ENCODE measurements at regions not wholly inside any gene's neighbourhood (a gene's known extent, or its start where the extent isn't known, plus 50 kb on each side); places are given as distances from the start of the nearest gene placed in this dataset.

GRCh38 chr5:165272436-165272835 lies 1767.0 kb downstream of the MAT2B start:
- intact Hi-C loops (cut with DNase I; ENCODE audit: low total_unique reads): no loop called here
- Histone ChIP-seq H3K36me3 (no peaks in the 10 kb centered on the region), H3K4me1 (no peaks in the 10 kb centered on the region), H3K9me3 (no peaks in the 10 kb centered on the region), H3K27ac (no peak overlapping the region), H3K27me3 (no peaks in the 10 kb centered on the region), H3K4me3 (no peak overlapping the region)
- DNase-seq: no peak
- in situ Hi-C loops (cut with MboI; ENCODE audit: low pct_ligation_motif_present in 1 of 4, low pct_unique_long_range_greater_than_20kb in 1 of 4, low sequenced_read_pairs in 3 of 4): no loop called here
- no peak for TF ChIP-seq POLR2AphosphoS5 (IDR thresholded peaks at IDR 0.05)
- 66 to 84% methylated on average over 2 of the region's 2 CpGs for WGBS, 2 donors (ENCODE audit: low coverage in 1 of 2)

GRCh38 chr5:165277661-165278060 lies 1772.2 kb downstream of the MAT2B start:
- Histone ChIP-seq H3K36me3 (no peaks in the 10 kb centered on the region), H3K4me3 (no peak overlapping the region), H3K27ac (no peak overlapping the region), H3K27me3 (no peaks in the 10 kb centered on the region), H3K9me3 (no peaks in the 10 kb centered on the region), H3K4me1 (no peaks in the 10 kb centered on the region)
- intact Hi-C loops (cut with DNase I; ENCODE audit: low total_unique reads): no loop called here
- in situ Hi-C loops (cut with MboI; ENCODE audit: low pct_ligation_motif_present in 1 of 4, low pct_unique_long_range_greater_than_20kb in 1 of 4, low sequenced_read_pairs in 3 of 4): no loop called here
- whole genome bisulfite sequencing, 2 donors (ENCODE audit: low coverage in 1 of 2): 67 to 71% methylated on average over 1 of the region's 1 CpG
- no peak for DNase-seq
- TF ChIP-seq POLR2A (IDR thresholded peaks at IDR 0.05) (no peak), CTCF (IDR thresholded peaks at IDR 0.05) (no peak), EP300 (IDR thresholded peaks at IDR 0.05; ENCODE audit: low read depth) (no peak), POLR2AphosphoS5 (IDR thresholded peaks at IDR 0.05) (no peak)

- Histone ChIP-seq H3K36me3 (no peaks in the 10 kb centered on the region), H3K4me1 (no peaks in the 10 kb centered on the region), H3K4me3 (no peak overlapping the region), H3K27me3 (no peaks in the 10 kb centered on the region), H3K9me3 (no peaks in the 10 kb centered on the region), H3K27ac (no peak overlapping the region)
- 88% methylated on average over 1 of the region's 1 CpG; no CpG with 5 or more reads in 1 of the 2 donors for WGBS, 2 donors (ENCODE audit: low coverage in 1 of 2)
- DNase-seq: no peak
- in situ Hi-C loops (cut with MboI; ENCODE audit: low pct_ligation_motif_present in 1 of 4, low pct_unique_long_range_greater_than_20kb in 1 of 4, low sequenced_read_pairs in 3 of 4): no loop called here
- no peak for TF ChIP-seq POLR2A (IDR thresholded peaks at IDR 0.05)
- no peak for TF ChIP-seq CTCF (IDR thresholded peaks at IDR 0.05)
- no peak for TF ChIP-seq EP300 (IDR thresholded peaks at IDR 0.05; ENCODE audit: low read depth)
- TF ChIP-seq POLR2AphosphoS5 (IDR thresholded peaks at IDR 0.05): no peak
- intact Hi-C loops (cut with DNase I; ENCODE audit: low total_unique reads): no loop called here
Measured at GRCh38 chr5:165282491-165282890, 1777.1 kb downstream of the MAT2B start.

GRCh38 chr5:165286692-165287091 lies 1781.3 kb downstream of the MAT2B start:
- Histone ChIP-seq H3K36me3 (no peaks in the 10 kb centered on the region), H3K4me1 (no peaks in the 10 kb centered on the region), H3K27me3 (no peaks in the 10 kb centered on the region), H3K27ac (no peak overlapping the region), H3K4me3 (no peak overlapping the region), H3K9me3 (no peaks in the 10 kb centered on the region)
- WGBS, 2 donors (ENCODE audit: low coverage in 1 of 2): 89% methylated on average over 2 of the region's 2 CpGs; no CpG with 5 or more reads in 1 of the 2 donors
- in situ Hi-C loops (cut with MboI; ENCODE audit: low pct_ligation_motif_present in 1 of 4, low pct_unique_long_range_greater_than_20kb in 1 of 4, low sequenced_read_pairs in 3 of 4) (no loop called here), intact Hi-C loops (cut with DNase I; ENCODE audit: low total_unique reads) (no loop called here)
- DNase-seq: no peak
- TF ChIP-seq POLR2A (IDR thresholded peaks at IDR 0.05): no peak

- Histone ChIP-seq H3K36me3 (no peaks in the 10 kb centered on the region), H3K4me3 (no peak overlapping the region), H3K27me3 (no peaks in the 10 kb centered on the region), H3K4me1 (no peaks in the 10 kb centered on the region), H3K27ac (no peak overlapping the region), H3K9me3 (no peaks in the 10 kb centered on the region)
- in situ Hi-C loops (cut with MboI; ENCODE audit: low pct_ligation_motif_present in 1 of 4, low pct_unique_long_range_greater_than_20kb in 1 of 4, low sequenced_read_pairs in 3 of 4): no loop called here
- TF ChIP-seq POLR2AphosphoS5 (IDR thresholded peaks at IDR 0.05) (no peak), EP300 (IDR thresholded peaks at IDR 0.05; ENCODE audit: low read depth) (no peak), CTCF (IDR thresholded peaks at IDR 0.05) (no peak), POLR2A (IDR thresholded peaks at IDR 0.05) (no peak)
- WGBS, 2 donors (ENCODE audit: low coverage in 1 of 2): 22 to 39% methylated on average over 2 of the region's 2 CpGs
- intact Hi-C loops (cut with DNase I; ENCODE audit: low total_unique reads): no loop called here
- no peak for DNase-seq
Measured at GRCh38 chr5:165290535-165290934, 1785.1 kb downstream of the MAT2B start.

All from transverse colon (tissue), 4 donors.